ENCODE measurements at regions not wholly inside any gene's neighbourhood (a gene's known extent, or its start where the extent isn't known, plus 50 kb on each side); places are given as distances from the start of the nearest gene placed in this dataset.

DNA sequence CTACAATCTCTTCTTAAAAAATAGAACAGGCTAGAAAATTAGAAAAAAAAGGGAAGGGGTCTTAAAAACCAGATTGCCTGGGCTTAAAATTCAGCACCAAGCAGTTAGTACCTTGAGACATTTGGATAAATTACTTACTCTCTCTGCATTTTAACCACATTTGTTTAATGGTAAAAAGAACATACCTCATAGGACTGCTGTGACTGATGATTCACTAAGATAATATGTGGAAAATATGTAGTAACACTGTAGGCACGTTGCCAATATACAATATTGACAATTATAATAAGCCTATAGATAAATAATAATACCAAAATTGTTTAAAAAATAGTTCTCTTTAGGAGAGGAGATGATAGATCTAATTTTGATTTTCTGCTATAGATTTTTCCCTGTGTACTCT, 750.4 kb downstream of the TENT5A start:
- TF ChIP-seq YY1 (IDR thresholded peaks at IDR 0.05; ENCODE audit: insufficient read depth, insufficient read length) (no peak), ZNF274 (IDR thresholded peaks at IDR 0.05; ENCODE audit: low read depth, low read length) (no peak)

Data from NT2/D1 (cell line).